Glomerular visceral epithelial cell (primary cell): ENCODE measurements at regions not wholly inside any gene's neighbourhood (a gene's known extent, or its start where the extent isn't known, plus 50 kb on each side); places are given as distances from the start of the nearest gene placed in this dataset.

Source experiments
- DNase-seq: peaks from one replicate; pipeline ENCODE4 v3.0.0-alpha.2; 2016; ENCODE audit errors: extremely low spot score

GRCh38 chr16:8374586-8375231 is 215.6 kb downstream of the TMEM114 start:
- no peak for DNase-seq

- no peak for DNase-seq
Observed at GRCh38 chr16:8373676-8374431, 216.5 kb downstream of the TMEM114 start.

GRCh38 chr16:8372141-8372540 is 218.2 kb downstream of the TMEM114 start:
- no peak for DNase-seq

- no peak for DNase-seq
Observed at GRCh38 chr16:8370374-8371270, 219.7 kb downstream of the TMEM114 start.

GRCh38 chr16:8358937-8359336 is 231.4 kb downstream of the TMEM114 start:
- no peak for DNase-seq

- no peak for DNase-seq
Observed at GRCh38 chr16:8355675-8356074, 234.6 kb downstream of the TMEM114 start.

GRCh38 chr16:8346294-8346693 is 244.0 kb downstream of the TMEM114 start:
- DNase-seq, result no peak

GRCh38 chr16:8342276-8342675 is 248.0 kb downstream of the TMEM114 start:
- DNase-seq, result no peak

GRCh38 chr16:8330761-8331160 is 259.6 kb downstream of the TMEM114 start:
- no peak for DNase-seq

GRCh38 chr16:8326232-8326631 is 264.1 kb downstream of the TMEM114 start:
- no peak for DNase-seq

- DNase-seq, result no peak
Observed at GRCh38 chr16:8323153-8323552, 267.2 kb downstream of the TMEM114 start.

- no peak for DNase-seq
Observed at GRCh38 chr16:8320131-8320530, 270.2 kb downstream of the TMEM114 start.

- DNase-seq, result no peak
Observed at GRCh38 chr16:8310816-8311215, 279.5 kb downstream of the TMEM114 start.

- DNase-seq, result no peak
Observed at GRCh38 chr16:8310323-8310722, 280.0 kb downstream of the TMEM114 start.

- DNase-seq, result no peak
Observed at GRCh38 chr16:8305201-8305600, 285.1 kb downstream of the TMEM114 start.

- DNase-seq, result no peak
Observed at GRCh38 chr16:8299635-8300034, 290.7 kb downstream of the TMEM114 start.

- DNase-seq, result no peak
Observed at GRCh38 chr16:8295513-8296237, 294.6 kb downstream of the TMEM114 start.

- DNase-seq, result no peak
Observed at GRCh38 chr16:8293413-8293812, 296.9 kb downstream of the TMEM114 start.

GRCh38 chr16:8292271-8292670 is 298.0 kb downstream of the TMEM114 start:
- no peak for DNase-seq

- no peak for DNase-seq
Observed at GRCh38 chr16:8286348-8286747, 304.0 kb downstream of the TMEM114 start.

GRCh38 chr16:8283195-8283594 is 307.1 kb downstream of the TMEM114 start:
- DNase-seq, result no peak
